H1 (cell line): ENCODE measurements at regions not wholly inside any gene's neighbourhood (a gene's known extent, or its start where the extent isn't known, plus 50 kb on each side); places are given as distances from the start of the nearest gene placed in this dataset.

Source experiments
- CTCF ChIA-PET: fragments of 300-600 bp; sonication (Branson Sonifier 250); formaldehyde crosslinking; loops from one replicate; lab custom pipeline; 2021; ENCODE audit not compliant: partially characterized antibody; lab: Charles Lee
- POLR2A ChIA-PET: fragments of 300-600 bp; sonication (Branson Sonifier 250); formaldehyde crosslinking; loops from one replicate; lab custom pipeline; 2021; ENCODE audit warnings: inconsistent platforms; ENCODE audit not compliant: partially characterized antibody; lab: Charles Lee
- DNase-seq, 2 experiments: peaks; one replicate each; pipeline versions ENCODE4 v3.0.0 to v3.0.0-alpha.2; 2010 to 2022; ENCODE audit warnings: low spot score in 2 of 2, low read depth in 1 of 2, mixed read lengths in 1 of 2
- FAIRE-seq: peaks from 2 replicates; lab custom pipeline; 2011; peaks lifted over from hg19 to GRCh38; lab: Jason Lieb, UNC
- H2AFZ ChIP-seq: 2 replicates; pipeline ENCODE4 v1.8.1; 2012; ENCODE audit warnings: low read length, inconsistent platforms
- H2AK5ac ChIP-seq: 2 replicates; pipeline ENCODE4 v1.6.1; 2013; ENCODE audit warnings: low read depth, low read length
- H2BK120ac ChIP-seq: replicated peaks from 2 replicates; pipeline ENCODE3; 2013; ENCODE audit warnings: low read depth, low read length, inconsistent platforms
- H2BK12ac ChIP-seq: 2 replicates; pipeline ENCODE4 v1.6.1; 2013; ENCODE audit warnings: low read depth, low read length
- H2BK15ac ChIP-seq: 2 replicates; pipeline ENCODE4 v1.6.1; 2013; ENCODE audit warnings: low read length
- H2BK20ac ChIP-seq: 2 replicates; pipeline ENCODE4 v1.6.1; 2013; ENCODE audit warnings: low read length
- H2BK5ac ChIP-seq: 2 replicates; pipeline ENCODE4 v1.6.1; 2013; ENCODE audit warnings: low read depth, low read length
- H3K14ac ChIP-seq: 2 replicates; pipeline ENCODE4 v1.6.1; 2013; ENCODE audit warnings: inconsistent platforms; ENCODE audit not compliant: insufficient read length
- H3K18ac ChIP-seq: 2 replicates; pipeline ENCODE4 v1.6.1; 2013; ENCODE audit warnings: low read length; ENCODE audit errors: extremely low read depth
- H3K23ac ChIP-seq: 2 replicates; pipeline ENCODE4 v1.6.1; 2013; ENCODE audit warnings: inconsistent platforms; ENCODE audit not compliant: insufficient read length
- H3K23me2 ChIP-seq: 2 replicates; pipeline ENCODE4 v1.6.1; 2013; ENCODE audit warnings: low read depth, low read length
- H3K27ac ChIP-seq: 2 replicates; pipeline ENCODE4 v1.6.1; 2011; ENCODE audit warnings: low read depth, low read length, inconsistent platforms
- H3K27me3 ChIP-seq, 4 experiments: replicated peaks in 1 of 4; 1 replicate in 1 of 4; 2 replicates in 3 of 4; pipeline versions ENCODE4 v1.6.1 to v1.8.1; 2011 to 2013; ENCODE audit warnings: low read length in 3 of 4, mild to moderate bottlenecking in 3 of 4, inconsistent platforms in 2 of 4, mixed read lengths in 2 of 4, moderate library complexity in 1 of 4; ENCODE audit not compliant: control insufficient read depth in 3 of 4, insufficient read depth in 3 of 4; ENCODE audit errors: extremely low read depth in 1 of 4
- H3K36me3 ChIP-seq, 4 experiments: 2 replicates each; pipeline versions ENCODE4 v1.6.1 to v1.8.1; 2011 to 2013; ENCODE audit warnings: mild to moderate bottlenecking in 4 of 4, low read length in 3 of 4, moderate library complexity in 2 of 4, control low read depth in 1 of 4, inconsistent platforms in 1 of 4; ENCODE audit not compliant: insufficient read depth in 4 of 4, control insufficient read depth in 2 of 4
- H3K4ac ChIP-seq: replicated peaks from 2 replicates; pipeline ENCODE3; 2013; ENCODE audit warnings: low read length, low read depth, mixed read lengths, inconsistent platforms; ENCODE audit not compliant: insufficient read length
- H3K4me1 ChIP-seq, 4 experiments: replicated peaks in 1 of 4; 1 replicate in 1 of 4; 2 replicates in 3 of 4; pipeline versions ENCODE4 v1.6.1 to v1.8.1; 2011 to 2013; ENCODE audit warnings: low read length in 3 of 4, inconsistent platforms in 2 of 4, mixed read lengths in 1 of 4; ENCODE audit not compliant: insufficient read depth in 4 of 4, control insufficient read depth in 3 of 4
- H3K4me2 ChIP-seq, 2 experiments: 2 replicates each; pipeline versions ENCODE4 v1.6.1 to v1.8.1; 2011 to 2013; ENCODE audit warnings: low read depth in 2 of 2, low read length in 2 of 2, control low read depth in 1 of 2, inconsistent platforms in 1 of 2, mild to moderate bottlenecking in 1 of 2; ENCODE audit not compliant: insufficient read depth in 1 of 2
- H3K4me3 ChIP-seq, 4 experiments: fragments of 200-600, 300-600 bp in 1 of 4; sonication (generic), shearing (Covaris generic), sonication (Bioruptor Twin) in 1 of 4; 2 replicates each; pipeline versions ENCODE4 v1.5.1 to v1.8.1; 2011 to 2016; ENCODE audit warnings: low read length in 4 of 4, low read depth in 3 of 4, control low read depth in 2 of 4, inconsistent platforms in 2 of 4, mild to moderate bottlenecking in 2 of 4, mixed read lengths in 1 of 4, moderate library complexity in 1 of 4; ENCODE audit not compliant: insufficient read depth in 2 of 4; ENCODE audit errors: extremely low read depth in 1 of 4
- H3K56ac ChIP-seq: replicated peaks from 2 replicates; pipeline ENCODE3; 2013; ENCODE audit warnings: low read depth, mild to moderate bottlenecking, mixed read lengths, low read length, inconsistent platforms; ENCODE audit not compliant: insufficient read length
- H3K79me1 ChIP-seq: 2 replicates; pipeline ENCODE4 v1.6.1; 2013; ENCODE audit warnings: low read depth, low read length, control low read depth
- H3K79me2 ChIP-seq, 2 experiments: 2 replicates each; pipeline versions ENCODE4 v1.6.1 to v1.8.1; 2012 to 2013; ENCODE audit warnings: low read length in 2 of 2, mild to moderate bottlenecking in 2 of 2, inconsistent platforms in 1 of 2; ENCODE audit not compliant: insufficient read depth in 2 of 2, control insufficient read depth in 1 of 2
- H3K9ac ChIP-seq, 4 experiments: replicated peaks in 1 of 4; 1 replicate in 1 of 4; 2 replicates in 3 of 4; pipeline versions ENCODE4 v1.6.1 to v1.8.1; 2011 to 2013; ENCODE audit warnings: low read depth in 3 of 4, low read length in 3 of 4, control low read depth in 2 of 4, mild to moderate bottlenecking in 2 of 4, moderate library complexity in 2 of 4, inconsistent platforms in 1 of 4; ENCODE audit errors: extremely low read depth in 1 of 4
- H3K9me3 ChIP-seq, 2 experiments: 2 replicates each; pipeline versions ENCODE4 v1.6.1 to v1.8.1; 2012 to 2013; ENCODE audit warnings: mild to moderate bottlenecking in 2 of 2, moderate library complexity in 2 of 2, control low read depth in 1 of 2, inconsistent platforms in 1 of 2, low read depth in 1 of 2, low read length in 1 of 2, mixed read lengths in 1 of 2; ENCODE audit not compliant: insufficient read depth in 2 of 2
- H4K20me1 ChIP-seq, 2 experiments: replicated peaks in 1 of 2; 2 replicates each; pipeline versions ENCODE3 to v1.8.1; 2011 to 2013; ENCODE audit warnings: inconsistent platforms in 2 of 2, low read length in 2 of 2, mild to moderate bottlenecking in 1 of 2; ENCODE audit not compliant: insufficient read depth in 2 of 2, control insufficient read depth in 1 of 2
- H4K5ac ChIP-seq: 2 replicates; pipeline ENCODE4 v1.6.1; 2013; ENCODE audit warnings: low read length, low read depth, mixed read lengths, inconsistent platforms; ENCODE audit not compliant: insufficient read length
- H4K8ac ChIP-seq: 2 replicates; pipeline ENCODE4 v1.8.0; 2013; ENCODE audit warnings: mild to moderate bottlenecking, moderate library complexity, low read length, inconsistent platforms; ENCODE audit not compliant: insufficient read depth; ENCODE audit errors: extremely low read depth
- H4K91ac ChIP-seq: replicated peaks from 2 replicates; pipeline ENCODE3; 2013; ENCODE audit warnings: low read length, mixed read lengths, inconsistent platforms; ENCODE audit not compliant: insufficient read length
- BCL11A ChIP-seq, 2 experiments: IDR thresholded peaks; one replicate each; pipeline ENCODE4 v1.6.1; 2011; ENCODE audit warnings: low read depth in 2 of 2, low read length in 2 of 2, mild to moderate bottlenecking in 2 of 2
- E2F6 ChIP-seq: IDR thresholded peaks from 2 replicates; pipeline ENCODE4 v1.6.1; 2012; ENCODE audit warnings: inconsistent platforms
- KDM4A ChIP-seq: IDR thresholded peaks from one replicate; pipeline ENCODE4 v1.7.1; 2012; ENCODE audit warnings: low read depth, mild to moderate bottlenecking, moderate library complexity, low read length, inconsistent platforms; ENCODE audit not compliant: severe bottlenecking
- SAP30 ChIP-seq: fragments of 300-600 bp; sonication (generic); IDR thresholded peaks from 2 replicates; pipeline ENCODE4 v1.7.1; 2012; ENCODE audit warnings: low read length, moderate library complexity, mild to moderate bottlenecking, inconsistent platforms; ENCODE audit not compliant: insufficient read depth, insufficient replicate concordance
- SIRT6 ChIP-seq: IDR thresholded peaks from one replicate; pipeline ENCODE4 v1.7.1; 2012; ENCODE audit warnings: low read length, inconsistent platforms
- SP2 ChIP-seq: IDR thresholded peaks from 2 replicates; pipeline ENCODE4 v1.6.1; 2012; ENCODE audit warnings: mild to moderate bottlenecking, low read length, inconsistent platforms
- WGBS, 2 experiments: shearing (Covaris generic) in 1 of 2; methylation state at CpG; one replicate each; pipeline versions ENCODE4 v1.1.6 to v1.1.7; 2013 to 2015; ENCODE audit warnings: low lambda C conversion rate in 2 of 2, mixed read lengths in 2 of 2, inconsistent platforms in 1 of 2, low coverage in 1 of 2, missing lambda C conversion rate in 1 of 2; ENCODE audit not compliant: insufficient replicate concordance in 2 of 2, insufficient coverage in 1 of 2, insufficient read length in 1 of 2; ENCODE audit errors: extremely low coverage in 1 of 2, missing lambda C conversion rate in 1 of 2; 5-methylcytosine and 5-hydroxymethylcytosine counted together

GRCh38 chr4:178966644-178967043, 1524.4 kb upstream of the AGA start:
- Histone ChIP-seq H3K27ac (no peak overlapping the region), H3K23me2 (no peaks in the 10 kb centered on the region), H2BK20ac (no peak overlapping the region), H3K9ac (no peak overlapping the region), H3K14ac (no peak overlapping the region), H3K23ac (no peak overlapping the region), H2BK5ac (no peak overlapping the region), H4K5ac (no peak overlapping the region), H4K20me1 (no peaks in the 10 kb centered on the region), H2AFZ (no peak overlapping the region), H3K79me1 (no peaks in the 10 kb centered on the region), H2BK15ac (no peak overlapping the region), H2AK5ac (no peak overlapping the region), H3K4me3 (no peak overlapping the region), H3K4ac (no peak overlapping the region), H3K36me3 (no peaks in the 10 kb centered on the region), H3K4me1 (no peaks in the 10 kb centered on the region; a peak in 1 of 7 replicates), H2BK120ac (no peak overlapping the region), H3K9me3 (no peaks in the 10 kb centered on the region), H3K4me2 (no peak overlapping the region), H3K79me2 (no peaks in the 10 kb centered on the region), H3K27me3 (no peaks in the 10 kb centered on the region), H2BK12ac (no peak overlapping the region), H4K91ac (no peak overlapping the region), H3K56ac (no peak overlapping the region), H4K8ac (no peak overlapping the region), H3K18ac (no peak overlapping the region)
- 93% methylated on average over 2 of the region's 2 CpGs; no CpG with 5 or more reads in 1 of the 2 experiments for WGBS, 2 experiments
- TF ChIP-seq E2F6 (no peak), KDM4A (no peak), SAP30 (no peak), SIRT6 (no peak), SP2 (no peak), BCL11A (IDR thresholded peaks at IDR 0.05; ENCODE audit: low read depth in 2 of 2, low read length in 2 of 2) (no peak)
- DNase-seq (no peak), FAIRE-seq (no peak)
- ChIA-PET POLR2A (no interaction called here), CTCF (no interaction called here)
